ENCODE measurements at regions not wholly inside any gene's neighbourhood (a gene's known extent, or its start where the extent isn't known, plus 50 kb on each side); places are given as distances from the start of the nearest gene placed in this dataset.
A peak's percentile ranks its signal among the peaks of the same experiment; 100 is the strongest.
"Not testable (repeated sequence)": the region's sequence is repeated elsewhere in the genome, so short reads cannot be mapped to it uniquely, and the experiment has no call there.

GRCh38 chr1:178607718-178608408 lies 95.0 kb downstream of the TEX35 start:
- Histone ChIP-seq H3K27me3 (ENCODE audit: low read depth, low read length) (no peaks in the 10 kb centered on the region), H3K4me3 (ENCODE audit: low read depth in 1 of 2, low read length in 2 of 2) (no peak overlapping the region), H3K4me1 (ENCODE audit: control insufficient read depth in 1 of 2, insufficient read depth in 2 of 2, low read length in 2 of 2) (peaks cover 0 to 3% of the 10 kb centered on the region in 2 donors), H3K36me3 (ENCODE audit: control insufficient read depth in 1 of 2, insufficient read depth in 2 of 2, low read length in 2 of 2) (no peaks in the 10 kb centered on the region), H3K9me3 (ENCODE audit: control insufficient read depth in 1 of 2, low read length in 2 of 2) (no peaks in the 10 kb centered on the region), H3K27ac (ENCODE audit: low read length) (peak overlapping the region; percentile 60)

- Histone ChIP-seq H3K36me3 (ENCODE audit: control insufficient read depth in 1 of 2, insufficient read depth in 2 of 2, low read length in 2 of 2) (no peaks in the 10 kb centered on the region), H3K27me3 (ENCODE audit: low read depth, low read length) (no peaks in the 10 kb centered on the region), H3K27ac (ENCODE audit: low read length) (peak overlapping the region; percentile 47), H3K4me1 (ENCODE audit: control insufficient read depth in 1 of 2, insufficient read depth in 2 of 2, low read length in 2 of 2) (no peaks in the 10 kb centered on the region), H3K4me3 (ENCODE audit: low read depth in 1 of 2, low read length in 2 of 2) (no peak overlapping the region), H3K9me3 (ENCODE audit: control insufficient read depth in 1 of 2, low read length in 2 of 2) (no peaks in the 10 kb centered on the region)
Observed at GRCh38 chr1:178609015-178609414, 96.1 kb downstream of the TEX35 start.

GRCh38 chr1:178610690-178611410 lies 97.9 kb downstream of the TEX35 start:
- not testable (repeated sequence) for H3K36me3 ChIP-seq (ENCODE audit: control insufficient read depth in 1 of 2, insufficient read depth in 2 of 2, low read length in 2 of 2); H3K27ac ChIP-seq (ENCODE audit: low read length); H3K27me3 ChIP-seq (ENCODE audit: low read depth, low read length); H3K9me3 ChIP-seq (ENCODE audit: control insufficient read depth in 1 of 2, low read length in 2 of 2); H3K4me3 ChIP-seq (ENCODE audit: low read depth in 1 of 2, low read length in 2 of 2); H3K4me1 ChIP-seq (ENCODE audit: control insufficient read depth in 1 of 2, insufficient read depth in 2 of 2, low read length in 2 of 2)

GRCh38 chr1:178612261-178612660 lies 99.4 kb downstream of the TEX35 start:
- H3K27ac ChIP-seq (ENCODE audit: low read length): no peak overlapping the region
- H3K4me1 ChIP-seq (ENCODE audit: control insufficient read depth in 1 of 2, insufficient read depth in 2 of 2, low read length in 2 of 2): no peaks in the 10 kb centered on the region
- no peaks in the 10 kb centered on the region for H3K9me3 ChIP-seq (ENCODE audit: control insufficient read depth in 1 of 2, low read length in 2 of 2)
- H3K36me3 ChIP-seq (ENCODE audit: control insufficient read depth in 1 of 2, insufficient read depth in 2 of 2, low read length in 2 of 2): no peaks in the 10 kb centered on the region
- H3K27me3 ChIP-seq (ENCODE audit: low read depth, low read length): no peaks in the 10 kb centered on the region
- H3K4me3 ChIP-seq (ENCODE audit: low read depth in 1 of 2, low read length in 2 of 2): no peak overlapping the region

DNA sequence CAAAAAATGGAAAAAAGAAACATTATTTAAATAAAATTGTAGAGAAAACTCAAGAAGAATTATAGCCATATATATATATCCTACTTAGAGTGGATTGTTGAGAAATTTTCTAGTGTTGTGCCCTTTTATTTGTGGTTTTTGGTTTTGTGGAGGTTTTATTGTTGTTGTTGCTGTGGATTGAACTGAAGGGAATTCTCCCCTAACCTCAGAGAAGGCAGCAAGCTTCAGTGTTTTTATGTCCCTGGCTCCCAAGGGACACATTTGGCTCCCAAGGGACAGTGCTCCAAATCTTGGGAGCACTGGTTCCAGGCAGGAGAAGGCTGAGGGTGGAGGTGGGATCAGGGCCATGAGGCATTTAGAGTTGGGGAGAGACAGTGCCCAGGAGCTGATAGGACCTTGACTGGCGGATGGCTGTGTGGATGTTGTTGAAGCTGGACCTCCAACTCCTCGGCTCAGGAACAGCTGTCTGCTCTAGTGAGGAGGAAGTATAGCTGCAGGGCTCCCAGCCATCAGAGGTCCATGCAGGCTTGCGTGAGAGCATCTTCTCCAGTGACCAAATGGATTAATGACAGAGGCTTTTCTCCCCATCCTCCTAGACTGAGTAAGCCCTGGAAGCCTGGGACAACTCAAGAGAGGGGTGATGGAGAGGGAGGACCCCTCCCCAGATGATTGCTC lies 100.5 kb downstream of the TEX35 start:
- Histone ChIP-seq H3K36me3 (ENCODE audit: control insufficient read depth in 1 of 2, insufficient read depth in 2 of 2, low read length in 2 of 2) (no peaks in the 10 kb centered on the region), H3K4me1 (ENCODE audit: control insufficient read depth in 1 of 2, insufficient read depth in 2 of 2, low read length in 2 of 2) (no peaks in the 10 kb centered on the region), H3K9me3 (ENCODE audit: control insufficient read depth in 1 of 2, low read length in 2 of 2) (no peaks in the 10 kb centered on the region), H3K4me3 (ENCODE audit: low read depth in 1 of 2, low read length in 2 of 2) (no peak overlapping the region), H3K27ac (ENCODE audit: low read length) (no peak overlapping the region), H3K27me3 (ENCODE audit: low read depth, low read length) (no peaks in the 10 kb centered on the region)

DNA sequence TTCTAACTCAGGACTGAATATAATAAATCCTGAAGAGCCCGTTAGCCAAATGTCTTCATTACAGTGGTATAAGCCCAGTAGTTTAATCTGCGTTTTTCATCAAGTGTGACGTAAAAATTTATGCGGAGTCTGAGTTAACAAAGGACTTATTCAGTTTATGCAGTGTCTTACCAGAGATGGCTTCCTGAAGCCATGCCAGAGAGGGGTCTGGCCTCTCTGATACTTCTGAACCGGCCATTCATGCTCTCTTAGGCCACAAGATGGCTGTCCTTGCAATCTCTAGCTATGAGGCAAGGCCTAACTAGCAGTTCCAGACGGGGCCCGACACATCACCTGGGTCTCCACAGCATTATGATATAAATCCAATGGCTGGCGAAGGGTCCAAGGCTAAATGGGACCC lies 101.4 kb downstream of the TEX35 start:
- Histone ChIP-seq H3K36me3 (ENCODE audit: control insufficient read depth in 1 of 2, insufficient read depth in 2 of 2, low read length in 2 of 2) (no peaks in the 10 kb centered on the region), H3K4me1 (ENCODE audit: control insufficient read depth in 1 of 2, insufficient read depth in 2 of 2, low read length in 2 of 2) (no peaks in the 10 kb centered on the region), H3K9me3 (ENCODE audit: control insufficient read depth in 1 of 2, low read length in 2 of 2) (no peaks in the 10 kb centered on the region), H3K27ac (ENCODE audit: low read length) (no peak overlapping the region), H3K27me3 (ENCODE audit: low read depth, low read length) (no peaks in the 10 kb centered on the region), H3K4me3 (ENCODE audit: low read depth in 1 of 2, low read length in 2 of 2) (no peak overlapping the region)

DNA sequence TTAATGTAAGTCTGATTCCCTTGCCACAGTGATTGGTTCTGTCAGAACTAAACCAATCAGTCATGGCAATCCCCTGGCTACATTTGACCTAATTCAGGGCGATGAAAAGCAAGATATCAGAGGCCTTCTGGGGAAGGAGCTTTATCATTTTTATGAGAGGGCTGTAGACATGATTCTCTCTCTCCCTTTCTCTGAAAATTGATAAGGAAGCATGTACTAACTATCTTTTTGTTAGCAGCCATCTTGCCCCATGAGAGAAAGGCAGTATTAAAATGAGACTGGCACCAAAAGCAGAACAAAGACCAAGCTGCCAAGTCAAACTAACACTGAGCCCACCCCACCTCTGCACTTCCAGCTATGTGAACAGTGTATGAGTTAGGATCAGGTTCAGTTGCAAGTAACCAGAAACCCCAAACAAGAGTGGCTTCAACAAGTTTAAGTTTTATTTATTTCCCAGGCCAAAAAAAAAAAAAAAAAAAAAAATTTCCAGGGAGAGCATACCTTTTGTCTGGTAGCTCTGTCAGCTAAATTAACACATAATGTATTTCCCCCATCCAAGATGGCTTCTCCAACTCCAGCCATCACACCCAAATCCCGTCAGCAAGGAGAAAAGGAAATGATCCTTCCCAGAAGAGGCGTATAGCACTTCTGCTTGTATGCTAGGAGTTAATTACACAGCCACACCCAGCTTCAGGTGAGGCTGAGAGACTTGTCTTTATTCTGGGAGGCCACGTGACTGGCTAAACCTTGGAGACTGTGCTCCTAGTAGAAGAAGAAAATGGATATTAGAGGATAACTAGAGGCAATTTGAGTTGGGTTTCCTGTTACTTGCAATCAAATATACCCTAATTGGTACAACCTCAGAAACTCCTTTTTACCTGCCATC lies 105.8 kb upstream of the RALGPS2 start:
- no peak overlapping the region for H3K27ac ChIP-seq (ENCODE audit: low read length)
- H3K27me3 ChIP-seq (ENCODE audit: low read depth, low read length): no peaks in the 10 kb centered on the region

DNA sequence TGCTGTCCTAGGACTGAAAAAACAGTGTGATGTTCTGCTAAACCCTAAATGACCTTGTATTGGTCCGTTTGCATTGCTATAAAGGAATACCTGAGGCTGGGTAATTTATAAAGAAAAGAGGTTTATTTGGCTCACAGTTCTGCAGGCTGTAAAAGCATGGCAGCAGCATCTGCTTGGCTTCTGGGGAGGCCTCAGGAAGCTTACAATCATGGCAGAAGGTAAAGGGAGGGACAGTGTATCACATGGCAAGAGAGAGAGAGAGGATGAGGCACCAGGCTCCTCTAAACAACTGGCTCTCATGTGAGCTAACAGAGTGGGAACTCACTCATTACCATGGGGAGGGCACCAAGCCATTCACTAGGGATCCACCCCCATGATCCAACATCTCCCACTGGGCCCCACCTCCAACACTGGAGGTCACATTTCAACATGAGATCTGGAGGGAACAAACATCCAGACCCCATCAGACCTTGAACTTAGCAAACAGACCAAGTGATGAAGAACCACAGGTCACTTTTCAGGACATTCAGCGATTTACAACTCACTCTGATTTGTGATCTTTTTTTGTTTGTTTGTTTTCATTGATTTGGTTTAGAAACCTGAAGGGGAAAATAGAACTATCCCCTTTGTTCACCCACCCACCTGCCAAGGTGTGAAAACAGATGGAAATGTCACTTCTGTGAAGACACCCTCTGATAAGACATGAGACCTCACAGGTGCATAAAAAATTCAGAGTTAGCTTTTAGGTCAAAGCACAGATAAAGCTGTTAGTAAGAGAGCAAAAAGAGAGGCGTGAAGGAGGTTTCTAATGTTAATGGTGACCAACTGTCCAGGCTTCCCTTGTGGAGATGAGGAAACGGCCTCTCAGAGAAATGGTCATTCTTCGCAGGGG lies 104.2 kb upstream of the RALGPS2 start:
- no peak overlapping the region for H3K27ac ChIP-seq (ENCODE audit: low read length)
- no peak overlapping the region for H3K4me3 ChIP-seq (ENCODE audit: low read depth in 1 of 2, low read length in 2 of 2)
- no peaks in the 10 kb centered on the region for H3K4me1 ChIP-seq (ENCODE audit: control insufficient read depth in 1 of 2, insufficient read depth in 2 of 2, low read length in 2 of 2)
- H3K27me3 ChIP-seq (ENCODE audit: low read depth, low read length): no peaks in the 10 kb centered on the region
- H3K36me3 ChIP-seq (ENCODE audit: control insufficient read depth in 1 of 2, insufficient read depth in 2 of 2, low read length in 2 of 2): no peaks in the 10 kb centered on the region
- H3K9me3 ChIP-seq (ENCODE audit: control insufficient read depth in 1 of 2, low read length in 2 of 2): no peaks in the 10 kb centered on the region

More for the DNA sequence above, 105.8 kb upstream of the RALGPS2 start:
- no peaks in the 10 kb centered on the region for H3K9me3 ChIP-seq (ENCODE audit: control insufficient read depth in 1 of 2, low read length in 2 of 2)
- no peak overlapping the region for H3K4me3 ChIP-seq (ENCODE audit: low read depth in 1 of 2, low read length in 2 of 2)
- no peaks in the 10 kb centered on the region for H3K4me1 ChIP-seq (ENCODE audit: control insufficient read depth in 1 of 2, insufficient read depth in 2 of 2, low read length in 2 of 2)
- no peaks in the 10 kb centered on the region for H3K36me3 ChIP-seq (ENCODE audit: control insufficient read depth in 1 of 2, insufficient read depth in 2 of 2, low read length in 2 of 2)

GRCh38 chr1:178621822-178622221 lies 103.2 kb upstream of the RALGPS2 start:
- H3K27me3 ChIP-seq (ENCODE audit: low read depth, low read length): no peaks in the 10 kb centered on the region
- H3K36me3 ChIP-seq (ENCODE audit: control insufficient read depth in 1 of 2, insufficient read depth in 2 of 2, low read length in 2 of 2): no peaks in the 10 kb centered on the region
- H3K27ac ChIP-seq (ENCODE audit: low read length): no peak overlapping the region
- H3K4me3 ChIP-seq (ENCODE audit: low read depth in 1 of 2, low read length in 2 of 2): no peak overlapping the region
- H3K9me3 ChIP-seq (ENCODE audit: control insufficient read depth in 1 of 2, low read length in 2 of 2): no peaks in the 10 kb centered on the region
- H3K4me1 ChIP-seq (ENCODE audit: control insufficient read depth in 1 of 2, insufficient read depth in 2 of 2, low read length in 2 of 2): no peaks in the 10 kb centered on the region

- Histone ChIP-seq H3K27ac (ENCODE audit: low read length) (no peak overlapping the region), H3K4me1 (ENCODE audit: control insufficient read depth in 1 of 2, insufficient read depth in 2 of 2, low read length in 2 of 2) (peaks cover 0 to 5% of the 10 kb centered on the region in 2 donors), H3K27me3 (ENCODE audit: low read depth, low read length) (no peaks in the 10 kb centered on the region), H3K36me3 (ENCODE audit: control insufficient read depth in 1 of 2, insufficient read depth in 2 of 2, low read length in 2 of 2) (no peaks in the 10 kb centered on the region), H3K4me3 (ENCODE audit: low read depth in 1 of 2, low read length in 2 of 2) (no peak overlapping the region), H3K9me3 (ENCODE audit: control insufficient read depth in 1 of 2, low read length in 2 of 2) (no peaks in the 10 kb centered on the region)
Observed at GRCh38 chr1:178625695-178626094, 99.3 kb upstream of the RALGPS2 start.
